Esophagus muscularis mucosa (tissue), 4 donors: ENCODE measurements at regions not wholly inside any gene's neighbourhood (a gene's known extent, or its start where the extent isn't known, plus 50 kb on each side); places are given as distances from the start of the nearest gene placed in this dataset.

Experiments used
- DNase-seq: peaks from one replicate; pipeline ENCODE4 v3.0.0-alpha.2; 2017; ENCODE audit errors: extremely low spot score
- H3K27ac ChIP-seq, 4 donors: fragments of 200-600 bp; sonication (generic); replicated peaks in 1 of 4; 1 replicate in 3 of 4; 2 replicates in 1 of 4; pipeline ENCODE4 v1.5.1; 2016 to 2019; ENCODE audit warnings: mild to moderate bottlenecking in 1 of 4
- H3K27me3 ChIP-seq, 4 donors: fragments of 200-600 bp; sonication (generic); one replicate each; pipeline versions ENCODE4 v1.5.1 to v1.6.0; 2016 to 2019
- H3K36me3 ChIP-seq, 4 donors: fragments of 200-600 bp; sonication (generic); one replicate each; pipeline ENCODE4 v1.5.1; 2016 to 2019
- H3K4me1 ChIP-seq, 4 donors: fragments of 200-600 bp; sonication (generic); one replicate each; pipeline ENCODE4 v1.5.1; 2016 to 2019
- H3K4me3 ChIP-seq, 4 donors: fragments of 200-600 bp; sonication (generic); 1 replicate in 2 of 4; 2 replicates in 2 of 4; pipeline ENCODE4 v1.5.1; 2016 to 2019; ENCODE audit warnings: mild to moderate bottlenecking in 4 of 4, moderate library complexity in 1 of 4
- H3K9me3 ChIP-seq, 4 donors: fragments of 200-600 bp; sonication (generic); 1 replicate in 3 of 4; 2 replicates in 1 of 4; pipeline ENCODE4 v1.5.1; 2016 to 2019
- EP300 ChIP-seq: sonication (generic); formaldehyde crosslinking; IDR thresholded peaks from one replicate; pipeline ENCODE4 v1.6.1; 2017; ENCODE audit warnings: antibody characterized with exemption
- POLR2A ChIP-seq: fragments of 450-650 bp; IDR thresholded peaks from one replicate; pipeline ENCODE4 v1.6.1; 2017; ENCODE audit warnings: antibody characterized with exemption, moderate library complexity, mild to moderate bottlenecking, low read depth
- POLR2AphosphoS5 ChIP-seq, 2 donors: sonication (generic); formaldehyde crosslinking; IDR thresholded peaks; one replicate each; pipeline ENCODE4 v1.6.1; 2017; ENCODE audit warnings: antibody characterized with exemption in 2 of 2
- WGBS: methylation state at CpG from one replicate; pipeline ENCODE4 v1.1.5; 2018; 5-methylcytosine and 5-hydroxymethylcytosine counted together
- intact Hi-C: fragments of 100-400 bp; cut with DNase I; formaldehyde crosslinking; loops from one replicate; pipeline ENCODE4 v1.15.1; 2023
- TF ChIP-seq, protein P1 (sequence below), 3 experiments: fragments of 200-600 bp in 2 of 3; fragments of 450-650 bp in 1 of 3; sonication (generic) in 2 of 3; IDR thresholded peaks; one replicate each; pipeline ENCODE4 v1.5.1; 2017 to 2019; ENCODE audit warnings: antibody characterized with exemption in 3 of 3, mild to moderate bottlenecking in 2 of 3, moderate library complexity in 1 of 3

DNA sequence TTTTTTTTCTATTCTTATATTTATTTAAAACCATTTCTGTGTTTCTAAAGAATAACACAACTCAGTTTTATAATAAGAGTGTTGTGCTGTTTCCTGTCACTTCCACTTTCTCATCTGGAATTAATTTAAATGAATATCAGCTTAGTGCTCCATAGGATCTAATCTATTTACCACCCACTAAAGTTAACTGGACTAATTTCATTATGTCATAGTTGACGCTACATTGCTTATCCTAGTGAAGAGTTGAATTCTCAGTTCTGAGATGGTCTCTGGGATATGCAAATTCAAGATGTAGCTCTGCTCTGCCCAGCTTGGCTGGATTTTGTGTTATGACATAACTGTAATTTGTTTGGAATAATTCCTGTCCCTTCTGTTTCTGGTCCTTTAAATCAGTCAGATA, 380.1 kb downstream of the METTL15 start:
- Histone ChIP-seq H3K36me3 (no peaks in the 10 kb centered on the region), H3K27ac (no peak overlapping the region), H3K4me1 (no peaks in the 10 kb centered on the region), H3K27me3 (no peaks in the 10 kb centered on the region), H3K4me3 (no peak overlapping the region), H3K9me3 (no peaks in the 10 kb centered on the region)
- WGBS, result 0% methylated on average over 1 of the region's 1 CpG
- TF ChIP-seq EP300 (no peak), POLR2AphosphoS5 (IDR thresholded peaks at IDR 0.05) (no peak), POLR2A (no peak)
- TF ChIP-seq, protein P1, sequence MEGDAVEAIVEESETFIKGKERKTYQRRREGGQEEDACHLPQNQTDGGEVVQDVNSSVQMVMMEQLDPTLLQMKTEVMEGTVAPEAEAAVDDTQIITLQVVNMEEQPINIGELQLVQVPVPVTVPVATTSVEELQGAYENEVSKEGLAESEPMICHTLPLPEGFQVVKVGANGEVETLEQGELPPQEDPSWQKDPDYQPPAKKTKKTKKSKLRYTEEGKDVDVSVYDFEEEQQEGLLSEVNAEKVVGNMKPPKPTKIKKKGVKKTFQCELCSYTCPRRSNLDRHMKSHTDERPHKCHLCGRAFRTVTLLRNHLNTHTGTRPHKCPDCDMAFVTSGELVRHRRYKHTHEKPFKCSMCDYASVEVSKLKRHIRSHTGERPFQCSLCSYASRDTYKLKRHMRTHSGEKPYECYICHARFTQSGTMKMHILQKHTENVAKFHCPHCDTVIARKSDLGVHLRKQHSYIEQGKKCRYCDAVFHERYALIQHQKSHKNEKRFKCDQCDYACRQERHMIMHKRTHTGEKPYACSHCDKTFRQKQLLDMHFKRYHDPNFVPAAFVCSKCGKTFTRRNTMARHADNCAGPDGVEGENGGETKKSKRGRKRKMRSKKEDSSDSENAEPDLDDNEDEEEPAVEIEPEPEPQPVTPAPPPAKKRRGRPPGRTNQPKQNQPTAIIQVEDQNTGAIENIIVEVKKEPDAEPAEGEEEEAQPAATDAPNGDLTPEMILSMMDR (IDR thresholded peaks at IDR 0.05), result no peak
- intact Hi-C loops, result no loop called here
- DNase-seq, result no peak

- Histone ChIP-seq H3K4me3 (no peak overlapping the region), H3K27ac (no peak overlapping the region)
- 87% methylated on average over 7 of the region's 7 CpGs for WGBS
These were observed 375.1 kb downstream of the METTL15 start for GRCh38 chr11:28483072-28483867.

DNA sequence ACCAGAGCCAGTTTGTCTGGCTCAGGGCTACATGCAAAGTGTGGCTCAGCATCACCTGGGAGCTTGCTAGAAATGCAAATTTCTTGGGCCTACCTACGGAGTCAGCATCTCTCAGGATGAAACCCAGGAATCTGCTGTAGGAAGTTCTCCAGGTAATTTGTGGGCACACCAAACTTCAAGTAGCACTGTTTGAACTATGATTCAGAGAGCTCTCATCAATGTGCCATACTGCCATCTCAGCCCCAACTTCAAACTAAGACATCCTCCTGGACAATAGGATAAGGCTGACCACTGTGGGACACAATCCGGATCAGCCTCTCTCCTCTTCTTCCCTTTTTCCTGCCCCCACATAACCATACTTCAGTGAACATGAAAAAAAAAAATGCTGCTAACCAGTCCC, 374.5 kb downstream of the METTL15 start:
- no peak for DNase-seq
- WGBS, result 97% methylated on average over 2 of the region's 2 CpGs
- intact Hi-C loops, result no loop called here
- TF ChIP-seq EP300, result no peak
- TF ChIP-seq POLR2AphosphoS5 (IDR thresholded peaks at IDR 0.05), result no peak
- TF ChIP-seq, protein P1 (IDR thresholded peaks at IDR 0.05), result no peak
- no peak for TF ChIP-seq POLR2A
- H3K4me3 ChIP-seq, result no peak overlapping the region
- H3K4me1 ChIP-seq, result no peaks in the 10 kb centered on the region
- H3K36me3 ChIP-seq, result no peaks in the 10 kb centered on the region
- H3K9me3 ChIP-seq, result no peaks in the 10 kb centered on the region
- H3K27me3 ChIP-seq, result no peaks in the 10 kb centered on the region
- no peak overlapping the region for H3K27ac ChIP-seq

More at GRCh38 chr11:28483072-28483867, 375.1 kb downstream of the METTL15 start:
- Histone ChIP-seq H3K36me3 (no peaks in the 10 kb centered on the region), H3K4me1 (no peaks in the 10 kb centered on the region), H3K9me3 (no peaks in the 10 kb centered on the region), H3K27me3 (no peaks in the 10 kb centered on the region)
- DNase-seq, result no peak
- intact Hi-C loops, result no loop called here
- TF ChIP-seq EP300 (no peak), POLR2A (no peak), POLR2AphosphoS5 (IDR thresholded peaks at IDR 0.05) (no peak)
- TF ChIP-seq, protein P1 (IDR thresholded peaks at IDR 0.05), result no peak

DNA sequence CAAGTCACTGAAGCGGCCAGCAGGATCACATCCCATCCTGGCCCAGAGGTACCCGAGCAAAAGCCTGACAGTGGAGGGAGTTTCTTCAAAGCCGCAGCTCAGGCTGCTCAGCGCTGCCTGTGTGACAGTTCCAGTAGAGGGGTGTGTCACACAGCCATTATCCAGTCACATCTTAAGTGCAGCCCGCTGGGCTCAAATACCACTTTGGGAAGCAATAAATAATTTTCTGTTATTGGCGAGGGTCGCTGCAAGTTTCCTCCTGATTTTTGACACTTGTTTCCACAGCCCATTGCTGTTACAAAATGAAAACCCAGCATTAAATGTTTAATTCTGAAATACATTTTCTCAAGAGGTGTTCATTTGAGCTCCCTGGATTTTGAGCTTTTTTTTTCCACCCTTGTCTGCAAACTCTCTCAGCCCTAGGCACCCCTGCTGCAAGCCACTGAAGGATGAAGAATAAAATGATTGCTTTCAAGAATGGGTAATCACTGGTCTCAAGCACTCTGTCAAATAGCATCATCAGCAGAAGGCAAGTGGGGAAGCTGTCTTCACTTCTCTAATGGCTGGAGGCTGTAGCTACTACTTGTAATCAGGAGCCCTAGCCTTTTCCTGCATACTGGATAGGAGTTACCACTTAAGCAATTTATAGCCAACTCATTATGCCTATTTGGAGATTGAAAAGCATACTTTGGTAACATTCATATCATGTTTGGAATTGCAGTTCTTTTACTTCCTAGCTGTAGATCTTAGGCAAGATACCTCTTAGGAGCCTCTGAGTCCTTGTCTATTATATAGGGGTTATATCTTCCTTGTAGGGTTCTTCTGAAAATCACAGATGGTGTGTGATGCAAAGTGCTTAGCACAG, 373.7 kb downstream of the METTL15 start:
- no peak for DNase-seq
- intact Hi-C loops, result no loop called here
- Histone ChIP-seq H3K36me3 (no peaks in the 10 kb centered on the region), H3K27me3 (no peaks in the 10 kb centered on the region), H3K9me3 (no peaks in the 10 kb centered on the region), H3K4me3 (no peak overlapping the region), H3K4me1 (no peaks in the 10 kb centered on the region), H3K27ac (no peak overlapping the region)
- TF ChIP-seq, protein P1 (IDR thresholded peaks at IDR 0.05), result no peak
- TF ChIP-seq POLR2AphosphoS5 (IDR thresholded peaks at IDR 0.05), result no peak
- no peak for TF ChIP-seq POLR2A
- TF ChIP-seq EP300, result no peak
- WGBS, result 80% methylated on average over 7 of the region's 7 CpGs
